SU-DHL-6 (cell line): ENCODE measurements at regions not wholly inside any gene's neighbourhood (a gene's known extent, or its start where the extent isn't known, plus 50 kb on each side); places are given as distances from the start of the nearest gene placed in this dataset.
"Not testable (repeated sequence)": the region's sequence is repeated elsewhere in the genome, so short reads cannot be mapped to it uniquely, and the experiment has no call there.

Source experiments
- EZH2phosphoT487 ChIP-seq: fragments of 200-600 bp; sonication (generic), shearing (Covaris generic); conservative IDR thresholded peaks from 2 replicates; pipeline ENCODE4 v1.6.1; 2018; ENCODE audit warnings: mild to moderate bottlenecking, antibody characterized with exemption, low read length, moderate library complexity, mixed read lengths
- TF ChIP-seq, protein P1 (sequence below): fragments of 200-600 bp; sonication (generic); IDR thresholded peaks from one replicate; pipeline ENCODE4 v1.5.1; 2017; ENCODE audit warnings: antibody characterized with exemption, mild to moderate bottlenecking, low read length, moderate library complexity; ENCODE audit not compliant: insufficient read depth, poor library complexity, severe bottlenecking

DNA sequence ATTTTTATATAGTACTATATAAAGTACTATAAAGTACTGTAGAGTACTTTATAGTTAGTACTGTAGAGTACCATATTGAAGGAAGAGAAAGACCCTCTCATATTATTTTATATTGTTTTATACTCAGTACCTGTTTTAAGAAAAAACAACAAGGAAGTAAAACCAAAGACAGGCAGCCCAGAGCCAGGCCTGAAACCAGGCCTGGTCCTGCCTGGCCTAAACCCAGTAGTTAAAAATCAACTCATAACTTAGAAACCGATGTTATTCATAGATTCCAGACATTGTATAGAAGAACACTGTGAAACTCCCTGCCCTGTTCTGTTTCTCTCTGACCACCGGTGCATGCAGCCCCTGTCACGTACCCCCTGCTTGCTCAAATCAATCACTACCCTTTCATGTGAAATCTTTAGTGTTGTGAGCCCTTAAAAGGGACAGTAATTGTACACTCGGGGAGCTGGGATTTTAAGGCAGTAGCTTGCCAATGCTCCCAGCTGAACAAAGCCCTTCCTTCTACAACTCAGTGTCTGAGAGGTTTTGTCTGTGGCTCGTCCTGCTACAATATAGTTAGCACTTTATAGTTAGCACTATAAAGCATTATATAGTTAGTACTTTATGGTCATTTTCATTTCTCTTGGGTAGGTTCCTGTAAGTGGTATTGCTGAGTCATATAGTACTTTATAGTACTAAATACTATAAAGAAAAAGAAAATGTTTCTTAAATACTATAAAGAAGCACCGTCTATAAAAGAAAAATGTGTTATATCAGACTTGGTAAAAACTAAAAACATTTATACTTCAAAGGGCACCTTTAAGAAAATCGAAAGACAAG is 940.6 kb upstream of the ACO1 start:
- TF ChIP-seq, protein P1, sequence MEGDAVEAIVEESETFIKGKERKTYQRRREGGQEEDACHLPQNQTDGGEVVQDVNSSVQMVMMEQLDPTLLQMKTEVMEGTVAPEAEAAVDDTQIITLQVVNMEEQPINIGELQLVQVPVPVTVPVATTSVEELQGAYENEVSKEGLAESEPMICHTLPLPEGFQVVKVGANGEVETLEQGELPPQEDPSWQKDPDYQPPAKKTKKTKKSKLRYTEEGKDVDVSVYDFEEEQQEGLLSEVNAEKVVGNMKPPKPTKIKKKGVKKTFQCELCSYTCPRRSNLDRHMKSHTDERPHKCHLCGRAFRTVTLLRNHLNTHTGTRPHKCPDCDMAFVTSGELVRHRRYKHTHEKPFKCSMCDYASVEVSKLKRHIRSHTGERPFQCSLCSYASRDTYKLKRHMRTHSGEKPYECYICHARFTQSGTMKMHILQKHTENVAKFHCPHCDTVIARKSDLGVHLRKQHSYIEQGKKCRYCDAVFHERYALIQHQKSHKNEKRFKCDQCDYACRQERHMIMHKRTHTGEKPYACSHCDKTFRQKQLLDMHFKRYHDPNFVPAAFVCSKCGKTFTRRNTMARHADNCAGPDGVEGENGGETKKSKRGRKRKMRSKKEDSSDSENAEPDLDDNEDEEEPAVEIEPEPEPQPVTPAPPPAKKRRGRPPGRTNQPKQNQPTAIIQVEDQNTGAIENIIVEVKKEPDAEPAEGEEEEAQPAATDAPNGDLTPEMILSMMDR: not testable (repeated sequence)
- TF ChIP-seq EZH2phosphoT487: not testable (repeated sequence)
